ENCODE measurements at regions not wholly inside any gene's neighbourhood (a gene's known extent, or its start where the extent isn't known, plus 50 kb on each side); places are given as distances from the start of the nearest gene placed in this dataset.

DNA sequence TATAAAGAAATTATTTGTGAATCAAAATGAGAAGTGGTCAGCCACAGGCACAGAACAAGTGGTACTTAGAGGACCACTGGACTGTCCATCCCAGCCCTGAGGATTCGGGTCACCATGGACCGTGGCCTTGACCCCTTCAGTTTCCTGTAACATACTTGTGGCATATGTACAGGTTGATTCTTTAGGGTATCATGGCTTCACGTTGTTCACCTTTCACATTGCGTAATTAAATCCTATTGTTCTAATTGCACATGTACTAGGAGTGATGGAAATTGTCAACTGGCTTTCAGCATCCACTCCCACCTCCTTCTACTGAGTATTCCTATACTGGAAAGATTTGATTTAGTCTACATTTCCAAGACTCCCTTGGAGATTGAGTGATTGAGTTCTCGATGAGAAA is 148.3 kb upstream of the GJB5 start:
- DNase-seq (ENCODE audit: low spot score), result no peak

DNA sequence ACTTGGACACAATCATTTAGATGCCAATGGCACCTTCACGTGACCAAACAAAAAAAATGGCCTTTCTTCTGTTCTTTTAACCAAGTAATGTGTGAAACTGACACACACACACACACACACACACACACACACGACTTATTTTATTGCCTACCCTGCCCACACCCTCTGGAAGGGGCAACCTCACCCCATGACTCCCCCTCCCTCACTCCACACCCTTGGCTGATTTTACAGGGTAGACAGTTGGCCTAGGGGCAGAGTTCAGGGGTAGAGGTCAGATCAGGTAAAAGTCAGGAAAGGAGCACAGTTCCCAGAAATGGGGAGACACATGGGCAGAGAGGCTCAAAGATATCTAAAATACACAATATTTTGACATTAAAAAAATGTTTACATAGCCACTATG is 144.8 kb upstream of the GJB5 start:
- no peak for DNase-seq (ENCODE audit: low spot score)

DNA sequence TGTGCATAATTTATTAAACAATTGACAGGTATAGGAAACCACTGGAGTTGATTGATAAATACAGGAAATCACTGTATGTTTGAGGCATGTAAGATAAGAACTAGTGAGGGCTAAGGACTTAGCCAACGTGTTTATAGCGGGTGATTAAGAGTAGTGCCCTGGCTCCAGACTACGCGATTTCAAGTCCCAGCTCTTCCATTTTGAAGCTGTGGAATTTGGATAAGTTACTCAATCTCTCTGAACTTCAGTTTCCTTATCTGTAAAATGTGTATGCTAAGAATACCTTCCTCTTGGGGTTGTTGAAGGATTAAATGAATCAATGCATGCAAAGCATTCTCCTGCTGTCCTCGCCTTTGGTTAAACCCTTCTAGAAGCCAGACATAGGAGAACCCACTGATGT is 143.3 kb upstream of the GJB5 start:
- no peak for DNase-seq (ENCODE audit: low spot score)

DNA sequence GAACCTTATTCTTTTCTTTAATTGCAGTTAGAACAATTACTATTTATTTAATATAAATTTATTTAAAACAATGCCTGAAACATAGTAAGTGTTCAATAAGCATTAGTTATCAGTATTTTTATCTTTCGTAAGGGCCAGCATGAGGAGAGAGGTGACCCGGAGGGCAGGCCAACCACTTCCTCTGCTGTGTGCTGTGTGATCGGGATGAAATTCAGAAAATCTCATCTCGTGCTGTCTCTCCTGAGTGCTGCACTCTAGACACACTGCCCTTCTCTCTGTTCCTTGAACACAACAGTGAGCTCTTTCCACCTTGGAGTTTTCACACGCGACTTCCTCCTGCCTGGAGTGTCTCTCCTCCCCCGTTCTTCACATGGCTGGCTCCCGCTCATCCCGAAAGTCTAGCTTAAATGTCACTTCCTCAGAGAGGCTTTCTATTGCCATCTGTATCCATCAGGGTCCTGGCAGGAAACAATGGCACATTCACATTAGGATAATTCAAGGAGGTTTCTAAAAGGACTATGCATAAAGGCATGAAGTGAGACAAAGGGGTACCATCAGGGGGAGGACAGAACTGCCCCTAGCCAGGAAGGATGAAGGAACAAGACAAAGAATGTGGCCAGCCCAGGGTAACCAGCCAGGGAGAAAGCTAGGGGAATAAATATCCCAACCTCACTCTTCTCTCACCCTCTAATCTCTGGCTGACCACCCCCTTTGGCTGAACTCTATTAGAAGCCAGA is 142.6 kb upstream of the GJB5 start:
- no peak for DNase-seq (ENCODE audit: low spot score)

DNA sequence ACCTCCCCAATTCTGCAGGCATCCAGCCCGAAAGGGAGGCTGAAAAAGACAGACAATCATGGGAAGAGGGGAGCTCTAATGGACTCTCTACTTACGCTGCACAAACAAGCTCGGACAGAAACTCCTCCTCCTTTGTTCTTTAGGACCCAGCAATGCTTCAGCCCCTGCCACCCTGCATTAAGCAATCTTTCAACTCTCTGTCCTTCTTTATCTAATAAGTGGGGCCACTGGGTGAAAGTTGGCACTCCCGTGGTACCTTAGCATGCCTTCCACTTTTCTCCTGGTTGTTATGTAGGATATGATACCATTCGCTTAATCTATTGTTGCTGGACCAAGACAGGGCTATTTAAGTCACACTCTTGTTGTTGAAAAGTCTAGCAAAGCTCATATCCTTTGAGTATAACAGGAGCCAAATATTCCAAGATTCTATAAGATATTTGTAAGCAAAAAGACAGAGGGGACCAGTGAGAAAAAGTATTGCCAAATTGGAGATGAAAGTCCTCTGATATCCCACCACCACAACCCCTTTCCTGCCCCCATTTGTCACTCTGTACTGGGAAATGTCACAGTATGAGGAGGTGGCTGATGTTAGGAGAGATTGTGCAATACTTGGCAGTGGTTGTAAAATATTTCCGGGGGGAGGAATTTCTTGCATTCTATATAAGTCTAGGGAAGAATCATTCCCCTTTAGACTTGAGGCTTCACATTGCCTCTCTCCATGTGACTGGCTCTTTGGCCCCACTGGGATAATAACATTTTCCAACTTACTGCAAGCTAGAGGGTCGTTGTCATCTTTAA is 137.3 kb upstream of the GJB5 start:
- DNase-seq (ENCODE audit: low spot score), result no peak

DNA sequence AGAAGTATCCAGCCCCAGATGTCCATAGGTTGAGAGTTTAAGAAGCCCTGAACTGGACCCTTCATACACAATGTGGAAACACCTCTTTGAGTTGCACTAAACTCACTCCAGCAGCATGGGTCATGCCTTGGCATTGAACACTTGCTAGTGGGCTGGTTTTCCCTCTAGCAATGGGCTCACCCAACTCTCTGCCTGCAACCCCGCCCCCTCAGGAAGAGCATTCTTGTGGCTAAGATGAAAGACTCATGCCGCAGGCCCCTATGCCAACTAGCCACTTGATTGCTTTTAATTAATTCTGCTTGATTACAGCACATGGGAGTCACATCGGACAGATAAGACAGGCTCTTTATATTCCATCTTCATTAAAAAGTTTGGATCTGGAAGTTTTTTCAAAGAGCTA is 136.5 kb upstream of the GJB5 start:
- DNase-seq (ENCODE audit: low spot score), result no peak

DNA sequence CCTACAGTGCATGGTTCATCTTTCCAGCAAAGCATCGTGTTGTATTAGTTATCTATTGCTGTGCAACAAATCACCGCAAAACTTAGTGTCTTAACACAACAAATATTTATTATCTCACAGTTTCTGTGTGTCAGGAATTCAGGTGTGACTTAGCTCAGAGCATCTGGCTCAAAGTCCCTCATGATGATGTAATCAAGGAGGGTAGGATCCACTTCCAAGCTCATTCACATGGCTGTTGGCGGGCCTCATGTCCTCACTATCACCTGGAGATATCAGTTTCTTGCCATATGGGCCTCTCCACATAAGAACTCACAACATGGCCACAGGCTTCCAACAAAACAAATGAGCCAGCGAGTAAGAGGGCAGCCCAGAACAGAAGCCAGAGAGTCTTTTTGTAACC is 135.6 kb upstream of the GJB5 start:
- no peak for DNase-seq (ENCODE audit: low spot score)

DNA sequence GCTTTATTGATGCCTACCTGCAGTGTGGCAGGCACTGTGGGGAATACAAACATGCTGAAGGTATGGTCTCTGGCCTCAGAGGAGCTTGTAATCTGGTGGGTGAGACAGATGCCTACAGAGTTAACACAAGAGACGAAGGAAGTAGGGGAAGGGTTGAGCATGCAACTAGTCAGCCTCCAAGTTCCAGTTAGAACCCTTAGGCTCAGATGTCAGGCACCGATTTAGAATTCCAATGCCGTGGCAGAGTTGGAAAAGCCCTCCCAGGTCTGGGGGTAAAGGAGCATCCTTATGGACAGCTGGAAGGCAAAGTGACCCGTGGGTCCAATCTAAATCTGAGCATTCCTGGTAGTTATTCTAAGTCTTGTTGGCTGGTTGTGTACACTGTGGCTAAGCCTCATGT is 132.9 kb upstream of the GJB5 start:
- DNase-seq (ENCODE audit: low spot score), result no peak

DNA sequence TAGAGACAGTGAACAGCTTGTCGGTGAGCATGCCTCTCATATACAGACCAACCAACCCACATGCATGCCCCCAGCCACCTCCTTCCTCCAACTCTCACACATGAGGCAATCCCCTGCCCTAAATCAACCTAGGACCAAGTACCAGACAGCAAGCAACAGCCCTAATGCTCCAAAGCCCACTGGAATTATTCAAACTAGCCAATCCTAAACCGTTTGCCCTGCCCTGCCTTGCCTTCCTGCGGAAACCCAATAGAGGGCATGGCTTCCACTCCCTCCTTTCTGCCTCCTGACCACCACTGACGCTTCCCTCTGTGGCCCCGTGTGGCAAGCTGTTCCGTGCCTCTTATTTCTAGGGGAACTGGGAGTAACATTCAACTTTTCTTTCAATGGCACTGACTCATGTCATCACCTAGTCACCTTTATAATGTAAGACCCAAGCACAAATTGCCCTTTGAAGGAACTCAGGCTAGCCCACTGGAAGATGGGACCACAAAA is 129.3 kb upstream of the GJB5 start:
- no peak for DNase-seq (ENCODE audit: low spot score)

DNA sequence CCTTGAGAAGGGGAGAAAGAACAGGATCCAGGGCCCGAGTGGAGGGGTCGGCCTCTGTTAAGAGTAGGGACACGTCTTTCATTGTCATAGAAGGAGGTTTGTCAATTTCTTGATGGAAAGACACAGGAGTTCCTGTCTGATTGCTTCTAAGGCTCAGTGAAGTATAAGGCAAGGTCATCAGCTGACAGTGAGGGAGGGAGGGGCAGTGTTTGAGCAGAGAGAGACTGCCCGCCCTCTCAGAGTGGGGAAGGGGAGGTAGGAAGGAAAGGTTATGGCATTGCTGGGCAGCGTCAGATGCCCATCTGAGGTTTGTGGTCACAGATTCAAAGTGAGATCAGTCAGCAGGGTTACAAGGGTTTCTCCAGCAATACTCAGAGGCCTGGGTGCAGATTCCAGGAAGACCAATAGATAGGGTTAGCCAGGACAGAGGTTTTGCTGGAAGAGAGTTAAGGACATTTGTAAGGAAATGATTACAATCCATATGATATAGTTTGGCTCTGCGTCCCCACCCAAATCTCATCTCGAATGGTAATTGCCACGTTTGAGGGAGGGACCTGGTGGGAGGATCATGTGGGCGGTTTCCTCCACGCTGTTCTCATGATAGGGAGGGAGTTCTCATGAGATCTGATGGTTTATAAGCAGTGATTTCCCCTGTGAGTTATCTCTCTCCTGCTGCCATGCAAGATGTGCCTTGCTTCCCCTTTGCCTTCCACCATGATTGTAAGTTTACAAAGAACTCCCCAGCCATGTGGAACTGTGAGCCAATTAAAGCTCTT is 127.2 kb upstream of the GJB5 start:
- no peak for DNase-seq (ENCODE audit: low spot score)

DNA sequence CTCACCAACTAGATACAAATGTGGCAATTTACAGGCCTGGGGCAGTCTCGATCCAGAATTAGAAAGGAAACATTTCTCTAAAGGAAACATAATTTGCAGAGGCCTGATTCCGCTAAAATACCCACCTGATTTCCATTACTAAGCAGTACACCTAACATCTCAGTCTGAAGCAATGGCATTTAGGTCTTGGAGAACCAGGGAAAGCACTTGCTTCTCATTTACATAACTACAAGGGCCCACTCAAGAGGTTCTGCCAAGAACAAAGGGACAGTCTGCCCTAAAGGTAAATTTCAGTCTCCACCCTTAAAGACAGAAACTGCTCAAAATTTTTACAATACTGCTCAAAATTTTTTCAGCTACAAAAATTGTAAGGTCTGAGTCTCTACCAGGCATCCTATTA is 123.7 kb upstream of the GJB5 start:
- DNase-seq (ENCODE audit: low spot score), result no peak

DNA sequence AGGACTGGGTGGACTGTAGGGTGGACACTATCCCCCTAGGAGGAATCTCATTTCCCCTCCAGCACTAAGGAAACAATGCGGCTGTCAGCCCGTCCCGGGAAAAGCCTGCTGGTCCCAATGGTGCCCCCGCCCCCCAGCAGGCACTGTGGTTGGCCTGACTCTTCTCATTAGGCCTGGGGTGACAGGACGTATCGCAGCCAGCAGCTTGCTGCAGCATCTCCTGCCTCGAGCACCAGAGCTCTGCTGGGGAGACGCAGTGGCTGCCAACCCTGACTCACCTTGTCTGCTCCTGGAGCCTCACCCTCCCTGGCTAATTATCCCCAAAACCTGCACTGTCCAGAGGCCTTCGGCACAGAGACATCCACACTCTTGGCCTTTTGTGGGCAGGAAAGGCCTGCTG is 115.1 kb upstream of the GJB5 start:
- no peak for DNase-seq (ENCODE audit: low spot score)

DNA sequence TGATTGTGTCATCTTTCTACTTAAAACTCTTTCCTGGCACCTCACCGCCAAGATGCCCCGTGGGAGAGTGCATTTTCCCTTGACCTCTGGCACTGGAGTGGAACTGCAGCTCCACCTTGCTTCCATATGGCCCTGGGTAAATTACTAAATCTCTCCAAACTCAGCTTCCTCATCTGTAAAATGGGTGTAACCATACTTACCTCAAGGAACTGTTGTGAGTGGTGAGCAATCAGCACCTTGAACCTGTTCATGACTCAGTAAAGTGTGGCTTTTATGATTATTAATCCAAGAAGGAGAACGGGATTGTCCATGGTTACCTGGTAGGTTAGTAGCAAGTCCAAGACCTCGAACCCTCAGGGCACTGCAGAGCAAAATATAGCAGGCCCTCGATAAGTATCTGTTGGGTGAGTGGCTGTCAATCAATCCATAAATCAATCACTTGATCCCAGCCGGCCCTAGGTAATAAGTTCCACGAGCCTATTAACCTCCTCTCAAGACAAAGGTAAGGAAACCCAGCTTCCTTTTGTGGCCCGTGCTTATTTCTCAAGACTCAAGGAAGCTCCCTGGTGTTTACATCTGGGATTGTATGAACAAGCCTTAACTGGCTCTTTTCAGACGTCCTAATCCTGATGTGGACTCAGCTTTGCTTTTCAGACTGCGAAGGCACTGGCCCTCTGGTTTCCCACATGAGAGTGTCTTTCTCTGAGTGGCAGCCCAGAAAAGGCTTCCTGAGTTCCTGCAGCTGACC is 114.0 kb upstream of the GJB5 start:
- DNase-seq (ENCODE audit: low spot score), result no peak

DNA sequence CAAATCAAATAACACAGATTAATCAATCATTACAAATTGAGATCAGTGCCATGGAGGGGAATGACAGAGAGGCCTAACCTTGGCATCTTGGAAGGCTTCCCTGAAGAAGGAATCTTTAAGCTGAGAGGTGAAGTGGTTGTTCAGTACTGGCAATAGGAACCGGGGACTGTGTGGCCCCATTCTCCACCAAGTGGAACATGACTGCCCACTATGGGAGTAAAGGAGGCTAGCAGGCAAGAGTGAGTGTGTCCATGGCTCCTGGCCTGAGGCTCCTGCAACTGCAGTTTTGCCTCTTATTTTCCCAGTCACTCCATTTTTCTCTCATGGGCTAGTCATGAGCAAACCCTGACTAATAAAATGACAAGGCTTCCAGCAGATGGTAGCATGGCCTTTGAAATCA is 112.2 kb upstream of the GJB5 start:
- no peak for DNase-seq (ENCODE audit: low spot score)

DNA sequence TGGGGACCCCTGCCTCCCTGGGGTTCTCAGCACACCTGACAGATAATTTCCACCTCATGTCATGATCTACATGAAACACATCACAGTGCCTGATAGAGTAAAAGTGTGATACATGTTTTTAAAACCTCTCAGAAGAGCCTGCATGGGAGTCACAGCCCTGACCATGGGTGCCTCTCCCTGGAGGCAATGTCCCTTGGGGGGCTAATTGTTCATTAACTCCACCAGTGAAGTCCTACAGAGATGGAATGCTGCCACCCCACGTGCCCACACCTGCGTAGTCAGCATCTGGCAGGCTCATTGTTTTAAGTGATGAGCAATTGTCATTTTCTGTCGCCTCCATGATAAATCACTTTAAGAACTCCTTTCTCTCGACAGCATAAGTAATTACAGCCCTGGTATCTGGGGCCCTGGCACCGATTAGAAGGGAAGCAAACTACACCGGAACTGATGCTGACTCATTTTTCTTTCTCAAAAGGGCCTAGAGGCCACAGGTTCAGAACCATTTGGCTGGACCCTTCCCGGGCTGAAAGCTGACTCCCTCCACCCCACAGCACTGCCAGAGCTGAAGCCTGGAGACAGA is 109.6 kb upstream of the GJB5 start:
- DNase-seq (ENCODE audit: low spot score), result no peak

DNA sequence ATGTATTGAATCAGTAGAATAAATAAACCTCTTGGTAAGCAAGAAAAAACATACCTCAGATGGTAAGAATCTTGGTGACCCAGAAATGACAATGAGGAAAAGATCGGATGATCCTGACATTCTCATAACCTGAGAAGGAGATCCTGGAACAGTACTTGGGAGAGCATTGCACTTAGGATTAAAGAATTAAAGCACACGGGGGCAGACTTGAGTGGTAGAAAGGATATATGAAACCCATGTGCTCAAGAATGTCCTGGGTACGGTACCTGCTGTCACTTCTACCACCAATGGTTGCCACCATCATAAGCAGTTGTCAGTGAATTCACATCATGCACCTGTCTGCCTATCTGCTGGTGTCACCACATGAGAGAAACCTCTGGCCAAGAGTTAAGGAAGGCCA is 108.9 kb upstream of the GJB5 start:
- DNase-seq (ENCODE audit: low spot score), result no peak

DNA sequence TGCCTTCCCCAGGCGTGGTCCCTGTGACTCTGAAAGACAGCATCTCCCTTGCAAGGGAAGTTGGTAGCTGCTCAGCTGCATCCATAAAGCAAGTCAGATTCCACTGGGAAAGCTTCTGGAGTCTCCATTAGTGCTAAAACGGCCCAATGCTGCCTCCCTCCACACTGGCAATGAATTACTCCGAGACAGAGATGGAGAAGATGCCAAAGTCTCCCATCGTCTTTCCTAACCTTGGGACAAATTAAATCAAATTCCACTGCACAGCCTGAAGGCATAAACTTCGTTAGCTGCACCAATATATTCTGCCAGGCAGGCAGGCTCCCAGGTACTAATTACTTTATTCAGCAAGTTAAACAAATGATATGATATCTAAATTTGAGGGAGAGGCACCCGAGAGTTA is 106.3 kb upstream of the GJB5 start:
- DNase-seq (ENCODE audit: low spot score), result no peak

DNA sequence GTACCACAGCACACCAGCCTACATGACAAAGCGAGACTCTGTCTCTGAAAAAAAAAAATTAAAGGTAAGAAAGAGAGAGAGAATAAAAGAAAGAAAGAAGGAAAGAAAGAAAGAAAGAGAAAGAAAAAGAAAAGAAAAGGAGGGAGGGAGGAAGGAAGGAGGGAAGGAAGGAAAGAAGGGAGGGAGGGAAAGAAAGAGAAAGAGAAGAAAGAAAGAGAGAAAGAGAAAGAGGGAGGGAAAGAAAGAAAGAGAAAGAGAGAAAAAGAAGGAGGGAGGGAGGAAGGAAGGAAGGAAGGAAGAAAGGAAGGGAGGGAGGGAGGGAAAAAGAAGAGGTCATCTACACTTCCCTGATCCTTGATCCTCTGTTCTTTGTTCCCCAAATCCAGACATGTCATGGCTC is 104.8 kb upstream of the GJB5 start:
- DNase-seq (ENCODE audit: low spot score), result no peak

DNA sequence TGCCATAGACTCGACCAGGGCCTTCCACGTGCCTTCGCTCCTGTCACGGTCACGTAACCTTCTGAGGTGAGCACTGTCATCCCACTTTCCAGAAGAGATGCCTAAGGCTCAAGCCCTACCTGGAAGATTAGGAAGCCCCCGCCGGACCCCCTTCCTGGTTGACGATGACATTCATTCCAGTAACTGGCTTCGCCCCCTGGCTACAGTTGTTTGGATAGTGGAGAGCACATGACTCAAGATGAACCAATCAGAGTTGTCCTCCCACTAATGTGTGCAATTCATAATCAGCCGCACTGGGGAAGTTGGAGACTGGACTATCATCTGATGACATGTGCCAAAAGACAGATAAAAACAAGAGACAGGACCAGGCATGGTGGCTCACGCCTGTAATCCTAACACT is 104.0 kb upstream of the GJB5 start:
- no peak for DNase-seq (ENCODE audit: low spot score)

DNA sequence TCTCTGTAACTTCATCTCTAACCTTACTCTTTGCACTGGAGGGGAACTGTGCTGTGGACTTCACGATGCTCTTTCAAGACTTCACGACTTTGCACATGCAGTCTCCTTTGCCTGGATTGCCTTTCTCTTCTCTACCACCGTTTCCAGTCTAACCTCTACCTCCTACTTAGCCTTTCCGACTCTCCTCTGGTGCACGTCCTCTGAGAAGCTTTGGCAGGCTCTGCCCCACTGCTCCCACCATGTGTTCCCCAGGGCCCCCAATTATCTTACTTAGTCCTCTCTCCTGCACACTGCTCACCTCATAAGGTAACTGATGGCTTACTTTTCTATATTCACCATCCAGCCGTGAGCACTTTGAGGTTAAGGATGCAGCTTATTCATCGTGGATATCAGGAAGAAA is 101.7 kb upstream of the GJB5 start:
- DNase-seq (ENCODE audit: low spot score), result no peak

DNA sequence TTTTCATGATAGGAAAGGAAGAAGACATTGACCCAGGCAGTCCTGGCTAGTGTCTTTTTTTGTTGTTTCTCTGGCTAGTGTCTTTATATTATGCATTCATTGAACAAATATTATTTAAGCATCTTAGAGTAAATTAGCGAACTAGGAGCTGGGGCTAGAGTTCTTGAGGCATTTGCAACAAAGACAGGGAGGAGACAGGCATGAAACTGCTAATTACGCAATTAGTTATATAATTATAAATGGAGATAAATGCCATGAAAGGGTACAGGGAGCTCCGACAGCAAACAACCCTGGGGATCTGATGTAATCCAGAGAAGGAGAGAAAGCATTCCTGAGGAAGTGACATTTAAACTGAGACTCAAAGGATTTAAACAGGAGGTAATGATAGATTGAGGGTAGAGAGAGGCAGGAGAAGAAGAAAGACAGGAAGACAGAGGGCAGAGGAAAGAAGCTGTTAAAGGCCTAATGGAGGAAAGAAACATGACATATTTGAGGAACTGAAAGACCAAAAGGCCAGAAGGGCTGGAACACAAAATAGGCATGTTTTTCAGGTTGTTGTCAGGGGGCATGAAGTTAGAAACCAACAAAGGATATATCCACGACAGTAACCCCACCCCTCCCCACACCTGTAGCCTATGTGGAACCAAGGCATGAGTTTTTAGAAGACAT is 99.5 kb upstream of the GJB5 start:
- DNase-seq (ENCODE audit: low spot score), result no peak

Measured in AG08395 (cell line).